Endothelial cell (in vitro differentiated cells): ENCODE measurements at regions not wholly inside any gene's neighbourhood (a gene's known extent, or its start where the extent isn't known, plus 50 kb on each side); places are given as distances from the start of the nearest gene placed in this dataset.

ENCODE experiments used
- DNase-seq: peaks from one replicate; pipeline ENCODE4 v3.0.0; 2021; ENCODE audit warnings: low spot score
- H3K27ac Mint-ChIP-seq: one replicate; pipeline ENCODE4 v1.8.0; 2021; ENCODE audit warnings: mixed read lengths, inconsistent platforms; ENCODE audit not compliant: unreplicated experiment
- H3K27me3 Mint-ChIP-seq: one replicate; pipeline ENCODE4 v1.8.0; 2021; ENCODE audit warnings: mild to moderate bottlenecking, moderate library complexity, mixed read lengths, inconsistent platforms; ENCODE audit not compliant: unreplicated experiment
- H3K36me3 Mint-ChIP-seq: one replicate; pipeline ENCODE4 v1.8.0; 2021; ENCODE audit warnings: mild to moderate bottlenecking, low read depth, mixed read lengths, inconsistent platforms; ENCODE audit not compliant: unreplicated experiment
- H3K4me1 Mint-ChIP-seq: one replicate; pipeline ENCODE4 v1.8.0; 2021; ENCODE audit warnings: mild to moderate bottlenecking, mixed read lengths, inconsistent platforms; ENCODE audit not compliant: unreplicated experiment
- H3K4me3 Mint-ChIP-seq: one replicate; pipeline ENCODE4 v1.8.0; 2021; ENCODE audit warnings: mild to moderate bottlenecking, mixed read lengths, inconsistent platforms; ENCODE audit not compliant: unreplicated experiment
- H3K9me3 Mint-ChIP-seq: one replicate; pipeline ENCODE4 v1.8.0; 2021; ENCODE audit warnings: mixed read lengths, inconsistent platforms; ENCODE audit not compliant: unreplicated experiment
- CTCF ChIP-seq: fragments of 200-600 bp; sonication (generic); IDR thresholded peaks from one replicate; pipeline ENCODE4 v1.5.0; 2021; ENCODE audit warnings: antibody characterized with exemption; ENCODE audit not compliant: unreplicated experiment

- no peak for DNase-seq
- no peak overlapping the region for H3K27ac Mint-ChIP-seq
- H3K36me3 Mint-ChIP-seq = no peaks in the 10 kb centered on the region
- peaks cover 8% of the 10 kb centered on the region for H3K27me3 Mint-ChIP-seq
- no peak for TF ChIP-seq CTCF
- H3K4me3 Mint-ChIP-seq = no peak overlapping the region
- H3K4me1 Mint-ChIP-seq = no peaks in the 10 kb centered on the region
- no peaks in the 10 kb centered on the region for H3K9me3 Mint-ChIP-seq
Measured at GRCh38 chr3:11095932-11096265, 58.4 kb upstream of the HRH1 start.

DNA sequence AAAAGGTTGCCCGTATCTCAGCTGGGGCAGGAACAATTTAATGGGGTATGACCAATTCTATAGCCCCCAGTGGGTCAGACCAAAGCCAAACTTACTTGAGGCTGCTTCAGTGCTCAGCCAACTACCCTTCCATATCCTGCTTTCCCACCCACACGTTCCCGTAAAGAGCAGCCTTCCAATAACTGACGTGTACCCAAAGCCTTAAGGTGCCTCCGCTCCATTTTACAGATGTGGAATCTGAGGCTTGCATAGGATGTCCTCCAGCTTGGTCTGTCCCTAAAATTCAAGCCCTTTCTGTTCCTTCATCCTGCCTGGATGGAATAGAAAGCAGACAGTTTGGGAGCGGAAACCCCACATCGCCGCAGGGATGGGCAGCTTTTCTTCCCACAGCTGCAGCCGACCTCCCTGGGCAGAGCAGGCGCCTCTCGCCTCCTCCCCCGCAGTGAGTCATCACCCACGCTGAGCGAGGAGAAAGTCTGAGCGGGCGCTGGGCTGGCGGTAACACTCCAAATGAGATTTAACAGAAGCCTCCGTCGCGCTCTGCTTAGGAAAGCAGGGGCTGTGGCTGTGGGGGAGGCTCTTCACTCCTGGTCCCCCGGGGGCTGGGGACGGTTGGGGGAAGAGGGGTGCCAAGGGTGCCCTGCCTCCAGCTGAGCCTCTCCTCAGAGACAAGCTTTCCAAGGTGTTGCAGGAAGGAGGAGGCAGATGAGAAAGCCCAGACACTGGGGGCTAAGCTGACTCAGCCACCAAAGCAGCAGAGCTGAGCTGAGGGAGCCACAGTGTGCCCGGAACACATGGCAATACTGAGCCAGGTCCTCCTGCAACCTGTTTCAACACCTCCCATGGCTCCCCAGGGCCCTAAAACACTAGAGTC is 57.8 kb upstream of the HRH1 start:
- Mint-ChIP-seq H3K4me1 (no peaks in the 10 kb centered on the region), H3K4me3 (no peak overlapping the region), H3K36me3 (no peaks in the 10 kb centered on the region), H3K27ac (no peak overlapping the region), H3K9me3 (no peaks in the 10 kb centered on the region), H3K27me3 (peaks cover 8% of the 10 kb centered on the region)
- no peak for TF ChIP-seq CTCF
- peak; percentile 28 for DNase-seq

DNA sequence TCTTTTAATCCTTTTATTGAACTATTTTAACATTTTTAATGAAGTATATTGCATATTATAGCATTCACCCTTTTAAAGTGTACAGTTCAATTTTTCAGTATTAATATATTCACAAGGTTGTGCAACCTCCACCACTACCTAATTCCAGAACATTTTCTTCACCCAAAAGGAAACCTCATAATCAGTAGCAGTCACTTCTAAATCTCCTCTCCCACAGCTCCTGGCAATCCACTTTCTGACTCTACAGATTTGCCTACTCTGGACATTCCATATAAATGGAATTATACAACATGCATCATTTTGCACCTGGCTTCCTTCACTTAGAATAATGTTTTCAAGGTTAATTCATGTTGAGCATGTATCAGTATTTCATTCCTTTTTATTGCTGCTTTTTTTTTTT is 55.0 kb upstream of the HRH1 start:
- Mint-ChIP-seq H3K4me1 (no peaks in the 10 kb centered on the region), H3K27ac (no peak overlapping the region), H3K27me3 (peaks cover 2% of the 10 kb centered on the region), H3K36me3 (no peaks in the 10 kb centered on the region), H3K4me3 (no peak overlapping the region), H3K9me3 (no peaks in the 10 kb centered on the region)
- no peak for DNase-seq
- no peak for TF ChIP-seq CTCF
